Calu3 (cell line): ENCODE measurements at regions not wholly inside any gene's neighbourhood (a gene's known extent, or its start where the extent isn't known, plus 50 kb on each side); places are given as distances from the start of the nearest gene placed in this dataset.

Experiments used
- BruUV-seq: library from RNA; stranded (reverse); fragments of 400-500 nt; replicated peaks from 2 replicates; lab custom pipeline; 2021; lab: Mats Ljungman, UMichigan
- CTCF ChIA-PET: fragments of 300-600 bp; sonication (Branson Sonifier 250); formaldehyde crosslinking; loops from one replicate; lab custom pipeline; 2022; ENCODE audit warnings: antibody characterized with exemption; lab: Charles Lee
- DNase-seq: peaks from one replicate; pipeline ENCODE4 v3.0.0; 2022
- H3K27ac Mint-ChIP-seq: one replicate; pipeline ENCODE4 v1.8.0; 2022; ENCODE audit warnings: mixed read lengths; ENCODE audit not compliant: unreplicated experiment
- H3K27me3 Mint-ChIP-seq: one replicate; pipeline ENCODE4 v1.8.0; 2022; ENCODE audit warnings: mixed read lengths; ENCODE audit not compliant: unreplicated experiment
- H3K36me3 Mint-ChIP-seq: one replicate; pipeline ENCODE4 v1.8.0; 2022; ENCODE audit warnings: mild to moderate bottlenecking, moderate library complexity, mixed read lengths; ENCODE audit not compliant: insufficient read depth, unreplicated experiment
- H3K4me1 Mint-ChIP-seq: one replicate; pipeline ENCODE4 v1.8.0; 2022; ENCODE audit warnings: mild to moderate bottlenecking, low read depth, mixed read lengths; ENCODE audit not compliant: unreplicated experiment
- H3K4me3 Mint-ChIP-seq: one replicate; pipeline ENCODE4 v1.8.0; 2022; ENCODE audit warnings: mild to moderate bottlenecking, low read depth, moderate library complexity, mixed read lengths; ENCODE audit not compliant: unreplicated experiment
- H3K9me3 Mint-ChIP-seq: one replicate; pipeline ENCODE4 v1.8.0; 2022; ENCODE audit warnings: low read depth, mixed read lengths; ENCODE audit not compliant: unreplicated experiment
- intact Hi-C: fragments of 100-400 bp; cut with micrococcal nuclease; formaldehyde crosslinking; loops from one replicate; pipeline ENCODE4 v1.10.0; 2022; ENCODE audit not compliant: unreplicated experiment
- TF ChIP-seq, protein P1 (sequence below): fragments of 200-600 bp; IDR thresholded peaks from one replicate; pipeline ENCODE4 v1.8.0; 2022; ENCODE audit warnings: antibody characterized with exemption; ENCODE audit not compliant: unreplicated experiment

DNA sequence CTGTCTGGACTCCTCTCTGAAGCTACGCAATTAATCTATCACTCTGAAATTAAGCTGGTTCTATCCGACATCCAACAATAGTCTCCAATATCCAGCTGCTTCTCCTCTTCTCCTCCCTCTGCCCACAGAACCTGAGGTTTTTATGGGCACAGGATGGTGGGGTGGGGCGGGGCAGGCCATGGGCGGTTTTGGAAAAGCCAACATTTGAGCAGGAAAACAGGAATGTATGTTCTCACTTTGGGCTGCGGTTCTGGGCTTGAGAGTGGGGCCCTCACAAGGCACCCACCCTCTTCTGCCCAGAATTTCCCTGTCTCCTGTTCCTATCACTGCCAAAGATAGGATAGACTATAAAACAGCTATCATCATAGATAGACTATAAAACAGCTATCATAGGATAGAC lies 1144.2 kb downstream of the EPHA7 start:
- H3K4me3 Mint-ChIP-seq = no peak overlapping the region
- no peaks in the 10 kb centered on the region for H3K27me3 Mint-ChIP-seq
- H3K9me3 Mint-ChIP-seq = peaks cover 12% of the 10 kb centered on the region

DNA sequence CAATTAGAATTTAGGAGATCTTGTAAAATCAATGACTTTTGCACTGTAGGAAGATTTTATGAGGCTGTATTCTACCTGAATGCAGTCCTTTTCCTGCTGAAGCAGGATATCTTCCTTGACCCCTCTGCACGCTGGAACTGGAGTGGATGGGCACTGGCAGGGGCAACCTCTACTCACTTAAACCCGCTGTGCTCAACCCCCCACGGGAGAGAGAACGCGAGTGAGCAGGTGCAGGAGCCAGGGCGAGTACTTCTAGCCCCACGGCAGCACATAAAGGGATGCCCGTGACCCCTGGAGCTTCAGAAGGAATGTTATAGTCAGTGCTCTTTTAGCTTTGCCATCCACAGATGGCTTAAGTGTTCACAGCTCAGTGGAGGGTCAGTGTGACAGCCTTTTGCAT lies 1144.8 kb downstream of the EPHA7 start:
- DNase-seq = no peak
- intact Hi-C loops = no loop called here
- Mint-ChIP-seq H3K4me3 (no peak overlapping the region), H3K36me3 (no peaks in the 10 kb centered on the region), H3K4me1 (no peaks in the 10 kb centered on the region), H3K27me3 (no peaks in the 10 kb centered on the region), H3K9me3 (peaks cover 12% of the 10 kb centered on the region), H3K27ac (no peak overlapping the region)
- TF ChIP-seq, protein P1, sequence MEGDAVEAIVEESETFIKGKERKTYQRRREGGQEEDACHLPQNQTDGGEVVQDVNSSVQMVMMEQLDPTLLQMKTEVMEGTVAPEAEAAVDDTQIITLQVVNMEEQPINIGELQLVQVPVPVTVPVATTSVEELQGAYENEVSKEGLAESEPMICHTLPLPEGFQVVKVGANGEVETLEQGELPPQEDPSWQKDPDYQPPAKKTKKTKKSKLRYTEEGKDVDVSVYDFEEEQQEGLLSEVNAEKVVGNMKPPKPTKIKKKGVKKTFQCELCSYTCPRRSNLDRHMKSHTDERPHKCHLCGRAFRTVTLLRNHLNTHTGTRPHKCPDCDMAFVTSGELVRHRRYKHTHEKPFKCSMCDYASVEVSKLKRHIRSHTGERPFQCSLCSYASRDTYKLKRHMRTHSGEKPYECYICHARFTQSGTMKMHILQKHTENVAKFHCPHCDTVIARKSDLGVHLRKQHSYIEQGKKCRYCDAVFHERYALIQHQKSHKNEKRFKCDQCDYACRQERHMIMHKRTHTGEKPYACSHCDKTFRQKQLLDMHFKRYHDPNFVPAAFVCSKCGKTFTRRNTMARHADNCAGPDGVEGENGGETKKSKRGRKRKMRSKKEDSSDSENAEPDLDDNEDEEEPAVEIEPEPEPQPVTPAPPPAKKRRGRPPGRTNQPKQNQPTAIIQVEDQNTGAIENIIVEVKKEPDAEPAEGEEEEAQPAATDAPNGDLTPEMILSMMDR = no peak
- CTCF ChIA-PET = no interaction called here
- no TSS peak for BruUV-seq

More for the DNA sequence above, 1144.2 kb downstream of the EPHA7 start:
- Mint-ChIP-seq H3K36me3 (no peaks in the 10 kb centered on the region), H3K4me1 (no peaks in the 10 kb centered on the region), H3K27ac (no peak overlapping the region)
- DNase-seq = no peak
- CTCF ChIA-PET = no interaction called here
- TF ChIP-seq, protein P1 = no peak
- BruUV-seq = no TSS peak
- intact Hi-C loops = no loop called here

DNA sequence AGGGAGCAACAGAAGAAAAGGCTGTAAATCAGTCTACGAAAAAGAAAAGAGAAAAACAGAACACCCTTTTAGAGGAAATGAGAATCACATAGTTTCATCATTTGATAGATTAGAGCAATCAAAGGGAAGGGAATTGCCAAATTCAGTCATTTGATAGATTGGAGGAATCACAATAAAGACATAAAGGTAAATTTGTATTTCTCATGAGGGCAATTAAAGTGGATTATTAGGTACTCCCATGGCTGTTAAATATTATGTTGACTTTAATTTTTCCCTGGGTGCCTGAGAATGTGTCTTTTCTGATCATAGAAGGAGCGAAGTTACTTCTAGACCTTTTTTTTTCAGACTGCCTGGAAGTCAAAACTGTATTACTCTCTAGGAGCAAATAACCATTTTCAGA lies 1145.7 kb downstream of the EPHA7 start:
- Mint-ChIP-seq H3K4me3 (no peak overlapping the region), H3K9me3 (peaks cover 12% of the 10 kb centered on the region), H3K36me3 (no peaks in the 10 kb centered on the region), H3K4me1 (no peaks in the 10 kb centered on the region), H3K27me3 (no peaks in the 10 kb centered on the region), H3K27ac (no peak overlapping the region)
- CTCF ChIA-PET = no interaction called here
- DNase-seq = no peak
- TF ChIP-seq, protein P1 = no peak
- intact Hi-C loops = no loop called here
- no TSS peak for BruUV-seq

- no peaks in the 10 kb centered on the region for H3K36me3 Mint-ChIP-seq
These were observed 1148.3 kb downstream of the EPHA7 start for GRCh38 chr6:92271091-92271490.

More at GRCh38 chr6:92271091-92271490, 1148.3 kb downstream of the EPHA7 start:
- H3K9me3 Mint-ChIP-seq = peaks cover 14% of the 10 kb centered on the region
- CTCF ChIA-PET = no interaction called here
- DNase-seq = no peak
- TF ChIP-seq, protein P1 = no peak
- no peak overlapping the region for H3K27ac Mint-ChIP-seq
- intact Hi-C loops = no loop called here
- BruUV-seq = no TSS peak
- H3K4me1 Mint-ChIP-seq = no peaks in the 10 kb centered on the region
- H3K4me3 Mint-ChIP-seq = no peak overlapping the region
- H3K27me3 Mint-ChIP-seq = no peaks in the 10 kb centered on the region
